HCT116 (cell line): ENCODE measurements at regions not wholly inside any gene's neighbourhood (a gene's known extent, or its start where the extent isn't known, plus 50 kb on each side); places are given as distances from the start of the nearest gene placed in this dataset.

Experiments used
- ATAC-seq: fragments of 200-7000 bp; cut with Tn5 transposase; 2 replicates; pipeline ENCODE4 v1.9.1; 2020; ENCODE audit warnings: mild to moderate bottlenecking, moderate library complexity
- BruUV-seq: library from RNA; stranded (reverse); fragments of 400-500 nt; replicated peaks from 2 replicates; lab custom pipeline; 2021; lab: Mats Ljungman, UMichigan
- CTCF ChIA-PET: fragments of 300-600 bp; sonication (Branson Sonifier 250); formaldehyde crosslinking; loops from one replicate; lab custom pipeline; 2021; ENCODE audit warnings: antibody characterized with exemption; lab: Charles Lee
- POLR2A ChIA-PET: fragments of 300-600, 350-600 bp; sonication (Branson Sonifier 250); formaldehyde crosslinking; loops from one replicate; lab custom pipeline; 2021; ENCODE audit warnings: antibody characterized with exemption; lab: Charles Lee
- RAD21 ChIA-PET, 2 experiments: fragments of 300-600 bp; sonication (Branson Sonifier 250); formaldehyde crosslinking; loops; one replicate each; lab custom pipeline; 2023; ENCODE audit warnings: low total read pairs in 2 of 2; ENCODE audit not compliant: uncharacterized antibody in 2 of 2, unreplicated experiment in 2 of 2, low non-redundant PET in 1 of 2; lab: Charles Lee
- DNase-seq: peaks from one replicate; pipeline ENCODE4 v3.0.0-alpha.2; 2010; ENCODE audit warnings: low read depth, low spot score
- H2AFZ ChIP-seq: fragments of 200-600 bp; shearing (Covaris generic), sonication (generic); 2 replicates; pipeline ENCODE4 v1.6.1; 2017; ENCODE audit warnings: low read depth, mixed run types, mixed read lengths, antibody characterized with exemption, low read length; ENCODE audit not compliant: poor library complexity, severe bottlenecking
- H3K27ac ChIP-seq: 2 replicates; pipeline ENCODE4 v1.5.1; 2012; ENCODE audit warnings: low read depth, low read length
- H3K27me3 ChIP-seq: fragments of 200-600 bp; sonication (generic); 2 replicates; pipeline ENCODE4 v1.6.1; 2016; ENCODE audit warnings: mixed run types, low read length, mixed read lengths; ENCODE audit not compliant: insufficient read depth
- H3K36me3 ChIP-seq, 2 experiments: fragments of 200-500 bp in 1 of 2; fragments of 200-600 bp in 1 of 2; sonication (Bioruptor generic) in 1 of 2; sonication (generic) in 1 of 2; 2 replicates each; pipeline versions ENCODE4 v1.5.1 to v1.6.1; 2014 to 2016; ENCODE audit warnings: low read length in 2 of 2, inconsistent platforms in 1 of 2, mixed read lengths in 1 of 2, mixed run types in 1 of 2; ENCODE audit not compliant: insufficient read depth in 2 of 2, control insufficient read depth in 1 of 2
- H3K4me1 ChIP-seq, 2 experiments: fragments of 200-600 bp in 1 of 2; sonication (generic) in 1 of 2; 2 replicates each; pipeline versions ENCODE4 v1.5.1 to v1.6.1; 2012 to 2017; ENCODE audit warnings: low read length in 2 of 2, inconsistent platforms in 1 of 2, mild to moderate bottlenecking in 1 of 2, mixed read lengths in 1 of 2, mixed run types in 1 of 2, moderate library complexity in 1 of 2; ENCODE audit not compliant: insufficient read depth in 2 of 2, control insufficient read depth in 1 of 2
- H3K4me2 ChIP-seq: fragments of 200-600 bp; sonication (generic); 2 replicates; pipeline ENCODE4 v1.6.1; 2017; ENCODE audit warnings: mixed run types, low read length, mixed read lengths
- H3K4me3 ChIP-seq, 2 experiments: fragments of 200-600 bp in 1 of 2; sonication (generic) in 1 of 2; replicated peaks in 1 of 2; 2 replicates each; pipeline ENCODE4 v1.5.1; 2011 to 2016; ENCODE audit warnings: low read length in 2 of 2, control low read depth in 1 of 2, low read depth in 1 of 2, mild to moderate bottlenecking in 1 of 2, mixed read lengths in 1 of 2, mixed run types in 1 of 2
- H3K79me2 ChIP-seq: fragments of 200-600 bp; sonication (generic); 2 replicates; pipeline ENCODE4 v1.6.1; 2017; ENCODE audit warnings: mild to moderate bottlenecking, mixed run types, low read length, moderate library complexity, mixed read lengths; ENCODE audit not compliant: insufficient read depth
- H3K9ac ChIP-seq: fragments of 200-600 bp; sonication (generic); 2 replicates; pipeline ENCODE4 v1.6.1; 2016; ENCODE audit warnings: low read length, mixed read lengths
- H3K9me2 ChIP-seq: fragments of 200-600 bp; sonication (generic), shearing (Covaris generic); 2 replicates; pipeline ENCODE4 v1.6.1; 2017; ENCODE audit warnings: mixed run types, mild to moderate bottlenecking, moderate library complexity; ENCODE audit not compliant: insufficient read depth
- H3K9me3 ChIP-seq, 2 experiments: fragments of 200-500 bp in 1 of 2; fragments of 200-600 bp in 1 of 2; sonication (Bioruptor generic) in 1 of 2; sonication (generic) in 1 of 2; 2 replicates each; pipeline ENCODE4 v1.6.1; 2014 to 2017; ENCODE audit warnings: low read length in 2 of 2, mixed read lengths in 2 of 2, inconsistent platforms in 1 of 2, low read depth in 1 of 2, mild to moderate bottlenecking in 1 of 2, mixed run types in 1 of 2, moderate library complexity in 1 of 2; ENCODE audit not compliant: control insufficient read depth in 1 of 2, insufficient read depth in 1 of 2
- H4K20me1 ChIP-seq: fragments of 200-600 bp; sonication (generic), shearing (Covaris generic); 2 replicates; pipeline ENCODE4 v1.6.1; 2017; ENCODE audit warnings: mixed run types, mild to moderate bottlenecking, moderate library complexity; ENCODE audit not compliant: insufficient read depth
- ATF3 ChIP-seq: IDR thresholded peaks from 2 replicates; pipeline ENCODE4 v1.6.1; 2012
- CEBPB ChIP-seq: IDR thresholded peaks from 2 replicates; pipeline ENCODE4 v1.6.1; 2012; ENCODE audit warnings: low read depth
- CTCF ChIP-seq, 3 experiments: fragments of 200-600 bp in 1 of 3; sonication (generic) in 1 of 3; IDR thresholded peaks in 2 of 3; conservative IDR thresholded peaks in 1 of 3; 2 replicates each; pipeline ENCODE4 v1.5.1; 2012 to 2017; ENCODE audit warnings: low read depth in 2 of 3, low read length in 2 of 3, antibody characterized with exemption in 1 of 3, borderline replicate concordance in 1 of 3, control low read depth in 1 of 3, mild to moderate bottlenecking in 1 of 3, mixed read lengths in 1 of 3, mixed run types in 1 of 3, moderate library complexity in 1 of 3; ENCODE audit not compliant: insufficient read depth in 1 of 3
- EGR1 ChIP-seq: IDR thresholded peaks from 2 replicates; pipeline ENCODE4 v1.6.1; 2012; ENCODE audit warnings: low read depth
- ELF1 ChIP-seq: IDR thresholded peaks from 2 replicates; pipeline ENCODE4 v1.6.1; 2012; ENCODE audit warnings: low read depth, borderline replicate concordance
- JUND ChIP-seq: IDR thresholded peaks from 2 replicates; pipeline ENCODE4 v1.6.1; 2012
- MAX ChIP-seq: IDR thresholded peaks from 2 replicates; pipeline ENCODE4 v1.6.1; 2012
- POLR2AphosphoS5 ChIP-seq: IDR thresholded peaks from 2 replicates; pipeline ENCODE4 v1.6.1; 2011; ENCODE audit warnings: mild to moderate bottlenecking, low read depth, low read length, moderate library complexity
- RAD21 ChIP-seq: IDR thresholded peaks from 2 replicates; pipeline ENCODE4 v1.6.1; 2012; ENCODE audit warnings: low read depth, mild to moderate bottlenecking
- REST ChIP-seq: IDR thresholded peaks from 2 replicates; pipeline ENCODE4 v1.6.1; 2012; ENCODE audit warnings: low read depth
- SIN3A ChIP-seq: IDR thresholded peaks from 2 replicates; pipeline ENCODE4 v1.6.1; 2012; ENCODE audit warnings: low read depth
- SP1 ChIP-seq: IDR thresholded peaks from 2 replicates; pipeline ENCODE4 v1.6.1; 2012; ENCODE audit warnings: low read depth
- SRF ChIP-seq: IDR thresholded peaks from 2 replicates; pipeline ENCODE4 v1.6.1; 2012; ENCODE audit warnings: low read depth
- TCF7L2 ChIP-seq: IDR thresholded peaks from 2 replicates; pipeline ENCODE4 v1.7.0; 2011; ENCODE audit warnings: borderline replicate concordance, inconsistent platforms; ENCODE audit not compliant: insufficient read depth, insufficient read length; ENCODE audit errors: extremely low read depth
- YY1 ChIP-seq: IDR thresholded peaks from 2 replicates; pipeline ENCODE4 v1.6.1; 2011; ENCODE audit warnings: low read length, low read depth, moderate library complexity, mild to moderate bottlenecking; ENCODE audit not compliant: insufficient replicate concordance; ENCODE audit errors: extremely low read depth
- ZFX ChIP-seq: fragments of 450-650 bp; IDR thresholded peaks from 2 replicates; pipeline ENCODE4 v1.6.1; 2017
- intact Hi-C: fragments of 100-400 bp; cut with micrococcal nuclease; formaldehyde crosslinking; loops from 2 replicates; pipeline ENCODE4 v1.10.0; 2022
- TF ChIP-seq, protein P1 (sequence below): IDR thresholded peaks from 2 replicates; pipeline ENCODE4 v1.6.1; 2011; ENCODE audit warnings: mild to moderate bottlenecking, low read length, moderate library complexity; ENCODE audit not compliant: insufficient replicate concordance; ENCODE audit errors: extremely low read depth

DNA sequence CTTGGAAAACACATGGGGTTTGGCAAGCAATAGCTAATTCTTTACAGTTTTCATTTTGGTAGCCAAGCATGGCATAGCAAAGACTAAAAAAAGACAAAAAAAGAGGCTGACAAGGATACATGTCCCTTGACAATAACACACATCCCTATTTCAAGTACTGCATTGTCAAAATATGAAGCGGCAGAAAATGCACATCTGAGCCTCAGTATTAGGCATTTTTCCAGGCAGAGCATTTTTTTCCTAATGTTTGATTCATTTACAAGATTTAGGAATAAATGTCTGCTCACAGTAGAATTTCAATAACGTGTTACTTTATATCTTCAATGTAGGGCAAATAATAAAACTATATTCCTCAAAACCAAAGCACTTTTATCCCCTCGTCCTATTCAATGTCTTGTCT lies 216.3 kb upstream of the PCDH18 start (continued):
- TF ChIP-seq CTCF (IDR thresholded peaks at IDR 0.05 in 2 of 3, conservative IDR thresholded peaks at IDR 0.05 in 1 of 3; ENCODE audit: borderline replicate concordance in 1 of 3, insufficient read depth in 1 of 3, low read depth in 2 of 3, low read length in 2 of 3) (no peak), YY1 (no peak), SRF (no peak), POLR2AphosphoS5 (no peak), ATF3 (no peak), MAX (no peak), SIN3A (no peak), EGR1 (no peak)
- TF ChIP-seq, protein P1, sequence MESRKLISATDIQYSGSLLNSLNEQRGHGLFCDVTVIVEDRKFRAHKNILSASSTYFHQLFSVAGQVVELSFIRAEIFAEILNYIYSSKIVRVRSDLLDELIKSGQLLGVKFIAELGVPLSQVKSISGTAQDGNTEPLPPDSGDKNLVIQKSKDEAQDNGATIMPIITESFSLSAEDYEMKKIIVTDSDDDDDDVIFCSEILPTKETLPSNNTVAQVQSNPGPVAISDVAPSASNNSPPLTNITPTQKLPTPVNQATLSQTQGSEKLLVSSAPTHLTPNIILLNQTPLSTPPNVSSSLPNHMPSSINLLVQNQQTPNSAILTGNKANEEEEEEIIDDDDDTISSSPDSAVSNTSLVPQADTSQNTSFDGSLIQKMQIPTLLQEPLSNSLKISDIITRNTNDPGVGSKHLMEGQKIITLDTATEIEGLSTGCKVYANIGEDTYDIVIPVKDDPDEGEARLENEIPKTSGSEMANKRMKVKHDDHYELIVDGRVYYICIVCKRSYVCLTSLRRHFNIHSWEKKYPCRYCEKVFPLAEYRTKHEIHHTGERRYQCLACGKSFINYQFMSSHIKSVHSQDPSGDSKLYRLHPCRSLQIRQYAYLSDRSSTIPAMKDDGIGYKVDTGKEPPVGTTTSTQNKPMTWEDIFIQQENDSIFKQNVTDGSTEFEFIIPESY: no peak

- H4K20me1 ChIP-seq: no peaks in the 10 kb centered on the region
- H3K9ac ChIP-seq: no peak overlapping the region
- no peak for ATAC-seq
- no peak overlapping the region for H3K27ac ChIP-seq
- ChIA-PET CTCF (no interaction called here), RAD21 (no interaction called here), POLR2A (no interaction called here)
- BruUV-seq: no TSS peak
- H3K79me2 ChIP-seq: no peaks in the 10 kb centered on the region
- intact Hi-C loops: no loop called here
- H3K4me3 ChIP-seq: no peak overlapping the region
- H3K4me2 ChIP-seq: no peak overlapping the region
- H3K27me3 ChIP-seq: no peaks in the 10 kb centered on the region
- no peak overlapping the region for H2AFZ ChIP-seq
- no peaks in the 10 kb centered on the region for H3K36me3 ChIP-seq
- DNase-seq: no peak
- no peaks in the 10 kb centered on the region for H3K9me3 ChIP-seq
- H3K4me1 ChIP-seq: no peaks in the 10 kb centered on the region
- H3K9me2 ChIP-seq: no peaks in the 10 kb centered on the region
- no peak for TF ChIP-seq TCF7L2
- no peak for TF ChIP-seq POLR2AphosphoS5
- no peak for TF ChIP-seq ZFX
- no peak for TF ChIP-seq SRF
- no peak for TF ChIP-seq SIN3A
- TF ChIP-seq ELF1: no peak
- no peak for TF ChIP-seq REST
- TF ChIP-seq SP1: no peak
- TF ChIP-seq JUND: no peak
- no peak for TF ChIP-seq CEBPB
- TF ChIP-seq RAD21: no peak
Measured at GRCh38 chr4:137740141-137740540, 207.8 kb upstream of the PCDH18 start.
